IMR-90 (cell line): ENCODE measurements at regions not wholly inside any gene's neighbourhood (a gene's known extent, or its start where the extent isn't known, plus 50 kb on each side); places are given as distances from the start of the nearest gene placed in this dataset.

Source experiments
- ATAC-seq: fragments of 200-7000 bp; cut with Tn5 transposase; 2 replicates; pipeline ENCODE4 v1.9.1; 2020; ENCODE audit warnings: low read depth, mild to moderate bottlenecking, moderate library complexity
- BruUV-seq: library from RNA; stranded (reverse); fragments of 400-500 nt; replicated peaks from 2 replicates; lab custom pipeline; 2021; lab: Mats Ljungman, UMichigan
- CTCF ChIA-PET: fragments of 300-600 bp; formaldehyde crosslinking; extraction: SDS; loops from one replicate; lab custom pipeline; 2021; ENCODE audit warnings: antibody characterized with exemption; lab: Yijun Ruan, JAX
- POLR2A ChIA-PET: fragments of 300-600 bp; sonication (Branson Sonifier 250); formaldehyde crosslinking; loops from one replicate; lab custom pipeline; 2022; ENCODE audit warnings: antibody characterized with exemption; ENCODE audit not compliant: unreplicated experiment; lab: Charles Lee
- DNase-seq: peaks from one replicate; pipeline ENCODE4 v3.0.0; 2013
- H2AFZ ChIP-seq: replicated peaks from 2 replicates; pipeline ENCODE3; 2013; ENCODE audit warnings: low read length, mild to moderate bottlenecking; ENCODE audit not compliant: poor library complexity
- H2AK5ac ChIP-seq: 2 replicates; pipeline ENCODE4 v1.6.1; 2013; ENCODE audit warnings: low read depth, low read length, inconsistent platforms
- H2AK9ac ChIP-seq: replicated peaks from 2 replicates; pipeline ENCODE3; 2013; ENCODE audit warnings: mild to moderate bottlenecking, low read depth, low read length, moderate library complexity; ENCODE audit not compliant: poor library complexity
- H2BK120ac ChIP-seq: 2 replicates; pipeline ENCODE4 v1.6.1; 2013; ENCODE audit warnings: low read depth, low read length, inconsistent platforms
- H2BK15ac ChIP-seq: 3 replicates; pipeline ENCODE4 v1.6.1; 2013; ENCODE audit warnings: low read depth, low read length, inconsistent platforms
- H2BK20ac ChIP-seq: 2 replicates; pipeline ENCODE4 v1.6.1; 2013; ENCODE audit warnings: low read depth, mild to moderate bottlenecking, inconsistent platforms, low read length, moderate library complexity
- H2BK5ac ChIP-seq: 2 replicates; pipeline ENCODE4 v1.6.1; 2013; ENCODE audit warnings: mild to moderate bottlenecking, low read depth, low read length, inconsistent platforms; ENCODE audit not compliant: poor library complexity, severe bottlenecking
- H3K14ac ChIP-seq: replicated peaks from 2 replicates; pipeline ENCODE4 v1.6.1; 2013; ENCODE audit warnings: low read depth, low read length, inconsistent platforms
- H3K18ac ChIP-seq: 2 replicates; pipeline ENCODE4 v1.6.1; 2013; ENCODE audit warnings: low read depth, low read length, control low read depth
- H3K23ac ChIP-seq: 2 replicates; pipeline ENCODE4 v1.6.1; 2013; ENCODE audit warnings: low read depth, low read length, inconsistent platforms
- H3K27ac ChIP-seq: 2 replicates; pipeline ENCODE4 v1.5.1; 2013; ENCODE audit warnings: mild to moderate bottlenecking, control low read depth, low read length; ENCODE audit not compliant: insufficient read depth
- H3K27me3 ChIP-seq: 2 replicates; pipeline ENCODE4 v1.6.1; 2013; ENCODE audit warnings: low read length; ENCODE audit not compliant: control insufficient read depth, insufficient read depth
- H3K36me3 ChIP-seq: 2 replicates; pipeline ENCODE4 v1.6.1; 2013; ENCODE audit warnings: low read length, mixed read lengths; ENCODE audit not compliant: control insufficient read depth, insufficient read depth
- H3K4ac ChIP-seq: 2 replicates; pipeline ENCODE4 v1.6.1; 2013; ENCODE audit warnings: low read depth, low read length, inconsistent platforms
- H3K4me1 ChIP-seq: 2 replicates; pipeline ENCODE4 v1.6.1; 2013; ENCODE audit warnings: low read length, mixed read lengths; ENCODE audit not compliant: control insufficient read depth, insufficient read depth
- H3K4me2 ChIP-seq: 2 replicates; pipeline ENCODE4 v1.6.1; 2013; ENCODE audit warnings: low read depth, mild to moderate bottlenecking, control low read depth, low read length, moderate library complexity
- H3K4me3 ChIP-seq: 2 replicates; pipeline ENCODE4 v1.5.1; 2013; ENCODE audit warnings: low read depth, mild to moderate bottlenecking, control low read depth, low read length, moderate library complexity; ENCODE audit not compliant: insufficient read depth
- H3K56ac ChIP-seq: 2 replicates; pipeline ENCODE4 v1.6.1; 2013; ENCODE audit warnings: low read length, inconsistent platforms; ENCODE audit not compliant: insufficient read depth; ENCODE audit errors: extremely low read depth
- H3K79me1 ChIP-seq, 2 experiments: 2 replicates each; pipeline ENCODE4 v1.6.1; 2013; ENCODE audit warnings: low read length in 2 of 2, inconsistent platforms in 1 of 2, low read depth in 1 of 2
- H3K9ac ChIP-seq: 2 replicates; pipeline ENCODE4 v1.6.1; 2013; ENCODE audit warnings: low read depth, low read length, control low read depth
- H3K9me1 ChIP-seq: 2 replicates; pipeline ENCODE4 v1.6.1; 2013; ENCODE audit warnings: low read length, inconsistent platforms; ENCODE audit not compliant: insufficient read depth
- H3K9me3 ChIP-seq: 2 replicates; pipeline ENCODE4 v1.6.1; 2013; ENCODE audit warnings: low read length; ENCODE audit not compliant: control insufficient read depth, insufficient read depth
- H4K20me1 ChIP-seq: 2 replicates; pipeline ENCODE4 v1.6.1; 2013; ENCODE audit warnings: low read length, inconsistent platforms; ENCODE audit not compliant: insufficient read depth
- H4K5ac ChIP-seq: 2 replicates; pipeline ENCODE4 v1.6.1; 2013; ENCODE audit warnings: mild to moderate bottlenecking, low read depth, low read length, control low read depth
- H4K8ac ChIP-seq, 2 experiments: 2 replicates each; pipeline ENCODE4 v1.6.1; 2013; ENCODE audit warnings: low read depth in 2 of 2, low read length in 2 of 2, control low read depth in 1 of 2, inconsistent platforms in 1 of 2
- H4K91ac ChIP-seq: 2 replicates; pipeline ENCODE4 v1.6.1; 2013; ENCODE audit warnings: low read depth, low read length, inconsistent platforms; ENCODE audit not compliant: insufficient read depth
- NFE2L2 ChIP-seq: fragments of 150-350 bp; IDR thresholded peaks from 2 replicates; pipeline ENCODE4 v1.6.1; 2016; ENCODE audit warnings: low read depth, mild to moderate bottlenecking, low read length
- WGBS, 2 experiments: methylation state at CpG; one replicate each; pipeline versions ENCODE4 v1.1.5 to v1.1.7; 2013; ENCODE audit warnings: missing lambda C conversion rate in 2 of 2; ENCODE audit not compliant: insufficient read length in 1 of 2; ENCODE audit errors: extremely low coverage in 2 of 2; 5-methylcytosine and 5-hydroxymethylcytosine counted together
- dilution Hi-C: fragments of 300-500 bp; cut with HindIII; formaldehyde crosslinking; loops from one replicate; pipeline ENCODE4 v1.14.3; 2018; ENCODE audit warnings: low sequenced_read_pairs; ENCODE audit not compliant: unreplicated experiment
- in situ Hi-C: fragments of 300-500 bp; cut with MboI; formaldehyde crosslinking; loops from 3 replicates; pipeline ENCODE4 v1.14.3; 2019; ENCODE audit warnings: low sequenced_read_pairs, inconsistent platforms, mixed read lengths
- intact Hi-C: fragments of 100-400 bp; cut with micrococcal nuclease; formaldehyde crosslinking; loops from 2 replicates; pipeline ENCODE4 v1.10.0; 2022

DNA sequence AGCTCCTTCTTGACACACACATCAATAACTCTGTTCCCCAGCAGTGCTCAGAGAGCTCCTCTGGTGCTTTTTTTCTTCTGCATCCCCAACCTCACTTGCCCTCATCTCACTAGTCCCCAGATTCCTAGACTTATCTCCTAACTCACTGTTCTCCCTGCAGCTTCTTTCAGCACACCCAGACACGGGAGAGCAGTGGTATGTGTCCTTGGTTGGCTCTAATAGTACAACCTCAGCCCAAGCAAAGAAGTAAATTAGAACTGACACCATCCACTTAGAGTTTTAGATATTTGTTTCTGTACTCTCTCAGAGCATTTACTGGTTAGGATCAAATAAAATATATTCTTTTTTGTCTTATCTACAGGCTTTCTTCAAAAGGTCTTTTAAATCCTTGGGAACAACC, 201.4 kb upstream of the SNX7 start:
- BruUV-seq: no TSS peak
- Histone ChIP-seq H3K9me1 (no peaks in the 10 kb centered on the region), H2BK15ac (no peak overlapping the region), H2AK9ac (no peak overlapping the region), H3K9ac (no peak overlapping the region), H2BK5ac (no peak overlapping the region), H4K91ac (no peak overlapping the region), H2BK120ac (no peak overlapping the region), H3K18ac (no peak overlapping the region), H3K56ac (no peak overlapping the region), H3K79me1 (no peaks in the 10 kb centered on the region), H3K4me3 (no peak overlapping the region), H4K5ac (no peak overlapping the region), H2AK5ac (no peak overlapping the region), H3K23ac (no peak overlapping the region), H3K9me3 (no peaks in the 10 kb centered on the region), H3K4me2 (no peak overlapping the region), H3K27ac (no peak overlapping the region), H2AFZ (no peak overlapping the region), H2BK20ac (no peak overlapping the region), H3K14ac (no peak overlapping the region), H4K8ac (no peak overlapping the region), H3K4me1 (no peaks in the 10 kb centered on the region), H3K27me3 (no peaks in the 10 kb centered on the region), H4K20me1 (no peaks in the 10 kb centered on the region), H3K36me3 (no peaks in the 10 kb centered on the region), H3K4ac (no peak overlapping the region)
- CTCF ChIA-PET: interaction anchor here (1.0 kb wide), 1 partner anchor 8 kb away, joined by 4 read pairs; no protein-coding TSS in a partner anchor
- ATAC-seq (no peak), DNase-seq (no peak)
- no peak for TF ChIP-seq NFE2L2
- in situ Hi-C loops: loop anchor here (10.0 to 25.0 kb wide), 2 partner anchors 1223 to 1495 kb away; no protein-coding TSS in a partner anchor
- POLR2A ChIA-PET: no interaction called here
- dilution Hi-C loops: no loop called here
- WGBS, 2 experiments: no CpG with 5 or more reads among the region's 1 CpG
- intact Hi-C loops: loop anchor here (10.0 kb wide), 1 partner anchor 1255 kb away; no protein-coding TSS in a partner anchor
